HG03135 (cell line): ENCODE measurements at regions not wholly inside any gene's neighbourhood (a gene's known extent, or its start where the extent isn't known, plus 50 kb on each side); places are given as distances from the start of the nearest gene placed in this dataset.
"Not testable (repeated sequence)": the region's sequence is repeated elsewhere in the genome, so short reads cannot be mapped to it uniquely, and the experiment has no call there.

Experiments used
- ATAC-seq: cut with Tn5 transposase; IDR thresholded peaks from one replicate; pipeline ENCODE4 v1.9.1; 2021; ENCODE audit warnings: mild to moderate bottlenecking, moderate library complexity; ENCODE audit not compliant: unreplicated experiment

GRCh38 chr1:238787471-238787870 is 598.9 kb upstream of the CHRM3 start:
- no peak for ATAC-seq

- no peak for ATAC-seq
Observed at GRCh38 chr1:238783633-238784032, 602.7 kb upstream of the CHRM3 start.

GRCh38 chr1:238779716-238780115 is 606.7 kb upstream of the CHRM3 start:
- ATAC-seq = no peak

GRCh38 chr1:238778113-238778512 is 608.3 kb upstream of the CHRM3 start:
- no peak for ATAC-seq

GRCh38 chr1:238777551-238777950 is 608.8 kb upstream of the CHRM3 start:
- ATAC-seq = no peak

- no peak for ATAC-seq
Observed at GRCh38 chr1:238776126-238776525, 610.2 kb upstream of the CHRM3 start.

- ATAC-seq = no peak
Observed at GRCh38 chr1:238772322-238772721, 614.0 kb upstream of the CHRM3 start.

GRCh38 chr1:238767321-238767720 is 619.0 kb upstream of the CHRM3 start:
- no peak for ATAC-seq

- no peak for ATAC-seq
Observed at GRCh38 chr1:238764779-238765178, 621.6 kb upstream of the CHRM3 start.

GRCh38 chr1:238753252-238753651 is 633.1 kb upstream of the CHRM3 start:
- ATAC-seq = no peak

- ATAC-seq = no peak
Observed at GRCh38 chr1:238752327-238752726, 634.0 kb upstream of the CHRM3 start.

- no peak for ATAC-seq
Observed at GRCh38 chr1:238745069-238745468, 641.3 kb upstream of the CHRM3 start.

GRCh38 chr1:238738892-238739291 is 647.5 kb upstream of the CHRM3 start:
- ATAC-seq = no peak

GRCh38 chr1:238727670-238728069 is 658.7 kb upstream of the CHRM3 start:
- ATAC-seq = no peak

- no peak for ATAC-seq
Observed at GRCh38 chr1:238722812-238723211, 663.6 kb upstream of the CHRM3 start.

- no peak for ATAC-seq
Observed at GRCh38 chr1:238710697-238711096, 675.7 kb upstream of the CHRM3 start.

- no peak for ATAC-seq
Observed at GRCh38 chr1:238701024-238701423, 685.3 kb upstream of the CHRM3 start.

- ATAC-seq = no peak
Observed at GRCh38 chr1:238690415-238690814, 696.0 kb upstream of the CHRM3 start.

GRCh38 chr1:238684576-238684975 is 701.8 kb upstream of the CHRM3 start:
- not testable (repeated sequence) for ATAC-seq

- ATAC-seq = no peak
Observed at GRCh38 chr1:238681451-238681850, 704.9 kb upstream of the CHRM3 start.

- no peak for ATAC-seq
Observed at GRCh38 chr1:238681021-238681420, 705.3 kb upstream of the CHRM3 start.

GRCh38 chr1:238677567-238677966 is 708.8 kb upstream of the CHRM3 start:
- ATAC-seq = no peak

GRCh38 chr1:238675221-238675620 is 711.1 kb upstream of the CHRM3 start:
- no peak for ATAC-seq

- no peak for ATAC-seq
Observed at GRCh38 chr1:238674316-238674715, 712.1 kb upstream of the CHRM3 start.
